ENCODE measurements at regions not wholly inside any gene's neighbourhood (a gene's known extent, or its start where the extent isn't known, plus 50 kb on each side); places are given as distances from the start of the nearest gene placed in this dataset.

GRCh38 chr4:180870623-180871022, 1372.6 kb upstream of the TENM3 start:
- DNase-seq (ENCODE audit: low read depth): no peak
- H3K4me3 ChIP-seq (ENCODE audit: low read length): no peak overlapping the region
- TF ChIP-seq CTCF (conservative IDR thresholded peaks at IDR 0.05; ENCODE audit: low read length): no peak

- no peak for DNase-seq (ENCODE audit: low read depth)
- no peak overlapping the region for H3K4me3 ChIP-seq (ENCODE audit: low read length)
- no peak for TF ChIP-seq CTCF (conservative IDR thresholded peaks at IDR 0.05; ENCODE audit: low read length)
Measured at GRCh38 chr4:180898305-180898704, 1344.9 kb upstream of the TENM3 start.

GRCh38 chr4:180900781-180901180, 1342.4 kb upstream of the TENM3 start:
- H3K4me3 ChIP-seq (ENCODE audit: low read length): no peak overlapping the region
- TF ChIP-seq CTCF (conservative IDR thresholded peaks at IDR 0.05; ENCODE audit: low read length): no peak
- DNase-seq (ENCODE audit: low read depth): no peak

- DNase-seq (ENCODE audit: low read depth): peak; percentile 23
- peak; percentile 64 for TF ChIP-seq CTCF (conservative IDR thresholded peaks at IDR 0.05; ENCODE audit: low read length)
- H3K4me3 ChIP-seq (ENCODE audit: low read length): no peak overlapping the region
Measured at GRCh38 chr4:180909279-180909678, 1333.9 kb upstream of the TENM3 start.

GRCh38 chr4:180913750-180914149, 1329.5 kb upstream of the TENM3 start:
- no peak for TF ChIP-seq CTCF (conservative IDR thresholded peaks at IDR 0.05; ENCODE audit: low read length)
- peak; percentile 61 for DNase-seq (ENCODE audit: low read depth)
- no peak overlapping the region for H3K4me3 ChIP-seq (ENCODE audit: low read length)

GRCh38 chr4:180923486-180923885, 1319.7 kb upstream of the TENM3 start:
- peak; percentile 94 for DNase-seq (ENCODE audit: low read depth)
- H3K4me3 ChIP-seq (ENCODE audit: low read length): no peak overlapping the region
- no peak for TF ChIP-seq CTCF (conservative IDR thresholded peaks at IDR 0.05; ENCODE audit: low read length)

- TF ChIP-seq CTCF (conservative IDR thresholded peaks at IDR 0.05; ENCODE audit: low read length): no peak
- DNase-seq (ENCODE audit: low read depth): peak; percentile 53
- H3K4me3 ChIP-seq (ENCODE audit: low read length): no peak overlapping the region
Measured at GRCh38 chr4:180925805-180926204, 1317.4 kb upstream of the TENM3 start.
